Fibroblast of villous mesenchyme (primary cell): ENCODE measurements at regions not wholly inside any gene's neighbourhood (a gene's known extent, or its start where the extent isn't known, plus 50 kb on each side); places are given as distances from the start of the nearest gene placed in this dataset.

Experiments
- DNase-seq: peaks from one replicate; pipeline ENCODE4 v3.0.0-alpha.2; 2010; ENCODE audit warnings: low read depth
- H3K4me3 ChIP-seq: 2 replicates; pipeline ENCODE4 v1.5.1; 2011; ENCODE audit warnings: low read depth, mild to moderate bottlenecking, low read length
- CTCF ChIP-seq: IDR thresholded peaks from 2 replicates; pipeline ENCODE4 v1.5.1; 2012; ENCODE audit warnings: low read depth, mild to moderate bottlenecking, low read length; ENCODE audit not compliant: insufficient read depth

GRCh38 chr2:133940134-133940533 lies 313.7 kb upstream of the MGAT5 start:
- no peak for TF ChIP-seq CTCF
- no peak overlapping the region for H3K4me3 ChIP-seq
- DNase-seq = no peak

GRCh38 chr2:133941666-133942065 lies 312.2 kb upstream of the MGAT5 start:
- DNase-seq = no peak
- H3K4me3 ChIP-seq = no peak overlapping the region
- TF ChIP-seq CTCF = no peak

- H3K4me3 ChIP-seq = no peak overlapping the region
- no peak for TF ChIP-seq CTCF
- no peak for DNase-seq
Measured at GRCh38 chr2:133942398-133942797, 311.5 kb upstream of the MGAT5 start.

- TF ChIP-seq CTCF = no peak
- DNase-seq = no peak
- H3K4me3 ChIP-seq = no peak overlapping the region
Measured at GRCh38 chr2:133943108-133943507, 310.8 kb upstream of the MGAT5 start.

GRCh38 chr2:133945089-133945488 lies 308.8 kb upstream of the MGAT5 start:
- H3K4me3 ChIP-seq = no peak overlapping the region
- no peak for TF ChIP-seq CTCF
- DNase-seq = no peak

GRCh38 chr2:133947057-133947456 lies 306.8 kb upstream of the MGAT5 start:
- DNase-seq = no peak
- TF ChIP-seq CTCF = no peak
- H3K4me3 ChIP-seq = no peak overlapping the region

GRCh38 chr2:133948610-133949290 lies 305.1 kb upstream of the MGAT5 start:
- no peak overlapping the region for H3K4me3 ChIP-seq
- no peak for TF ChIP-seq CTCF
- no peak for DNase-seq
